ENCODE measurements at regions not wholly inside any gene's neighbourhood (a gene's known extent, or its start where the extent isn't known, plus 50 kb on each side); places are given as distances from the start of the nearest gene placed in this dataset.

DNA sequence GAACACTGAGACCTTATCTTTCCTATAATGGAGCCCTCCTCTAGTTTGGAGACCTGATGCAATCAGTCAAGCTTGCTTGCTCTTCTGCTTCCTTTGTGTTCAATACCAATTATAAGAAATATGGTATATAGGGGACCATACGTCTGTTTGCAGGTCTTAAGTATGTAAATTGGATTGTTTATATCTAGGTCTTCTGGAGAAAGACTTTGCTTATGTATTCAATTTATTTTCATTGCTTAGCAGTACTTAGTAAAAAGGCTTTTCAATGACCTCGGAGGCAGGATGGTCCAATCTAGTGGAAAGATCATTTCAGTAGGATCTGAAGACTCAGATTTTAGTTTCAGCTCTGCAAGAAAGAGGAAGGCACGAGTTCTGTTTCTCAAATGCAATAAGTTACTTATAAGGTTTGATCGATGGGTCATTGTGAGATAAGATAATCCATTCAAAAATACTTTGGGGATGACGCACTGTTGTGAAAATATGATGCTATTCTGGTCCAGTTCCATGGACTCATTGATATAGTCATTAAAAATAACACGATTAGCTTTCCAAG lies 571.6 kb downstream of the SH2D4B start:
- intact Hi-C loops (cut with DNase I; ENCODE audit: low total_unique reads) = no loop called here
- TF ChIP-seq POLR2A (IDR thresholded peaks at IDR 0.05) (no peak), CTCF (IDR thresholded peaks at IDR 0.05) (no peak)
- H3K27ac ChIP-seq = no peak overlapping the region
- H3K4me3 ChIP-seq = no peak overlapping the region
- H3K9me3 ChIP-seq = no peaks in the 10 kb centered on the region
- H3K4me1 ChIP-seq = no peaks in the 10 kb centered on the region
- no peaks in the 10 kb centered on the region for H3K36me3 ChIP-seq
- H3K27me3 ChIP-seq = no peaks in the 10 kb centered on the region
- DNase-seq = no peak

DNA sequence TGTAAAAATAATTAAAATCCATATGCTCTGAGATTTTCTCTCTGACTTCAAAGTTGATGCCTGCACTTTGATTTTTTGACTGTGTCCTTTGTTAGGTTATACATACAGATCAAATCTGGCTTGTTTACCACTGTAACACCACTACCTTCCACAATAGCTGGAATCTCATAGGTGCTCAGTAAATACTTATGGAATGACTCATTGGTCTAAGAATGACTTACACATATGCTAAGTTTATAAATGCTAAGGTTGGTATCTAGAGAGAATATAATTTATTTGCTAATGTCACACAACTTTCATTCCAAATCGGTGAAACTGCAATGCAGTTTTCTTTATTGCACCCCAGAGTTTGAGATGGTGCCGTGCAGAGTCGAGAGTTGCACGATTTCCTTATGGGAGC lies 578.5 kb downstream of the SH2D4B start:
- Histone ChIP-seq H3K27me3 (no peaks in the 10 kb centered on the region), H3K36me3 (no peaks in the 10 kb centered on the region), H3K9me3 (no peaks in the 10 kb centered on the region), H3K27ac (no peak overlapping the region), H3K4me3 (no peak overlapping the region), H3K4me1 (no peaks in the 10 kb centered on the region)
- TF ChIP-seq CTCF (IDR thresholded peaks at IDR 0.05) (no peak), POLR2A (IDR thresholded peaks at IDR 0.05) (no peak)
- intact Hi-C loops (cut with DNase I; ENCODE audit: low total_unique reads) = no loop called here
- DNase-seq = no peak

DNA sequence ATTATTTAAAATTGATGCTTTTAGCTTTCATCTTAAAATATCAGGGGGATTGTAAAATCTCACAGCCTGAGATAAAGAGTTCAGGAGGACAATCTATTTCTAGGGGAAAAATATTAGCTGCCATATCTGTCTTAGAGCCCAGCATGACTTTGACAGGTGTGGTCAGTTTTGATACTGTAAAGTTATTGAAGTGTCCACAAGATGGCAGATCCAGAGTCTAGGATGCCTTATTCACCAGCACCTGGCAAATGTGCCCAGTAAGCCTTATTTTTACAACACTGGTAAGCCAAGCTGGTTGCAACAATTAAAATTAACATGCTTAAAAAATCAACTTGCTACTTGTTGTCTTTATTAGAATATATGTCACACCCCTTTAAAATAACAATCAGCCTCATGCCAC lies 579.3 kb downstream of the SH2D4B start:
- intact Hi-C loops (cut with DNase I; ENCODE audit: low total_unique reads) = no loop called here
- no peaks in the 10 kb centered on the region for H3K9me3 ChIP-seq
- H3K36me3 ChIP-seq = no peaks in the 10 kb centered on the region
- no peak for TF ChIP-seq CTCF (IDR thresholded peaks at IDR 0.05)
- no peak for TF ChIP-seq POLR2A (IDR thresholded peaks at IDR 0.05)
- no peaks in the 10 kb centered on the region for H3K27me3 ChIP-seq
- H3K27ac ChIP-seq = no peak overlapping the region
- no peaks in the 10 kb centered on the region for H3K4me1 ChIP-seq
- DNase-seq = no peak
- H3K4me3 ChIP-seq = no peak overlapping the region

DNA sequence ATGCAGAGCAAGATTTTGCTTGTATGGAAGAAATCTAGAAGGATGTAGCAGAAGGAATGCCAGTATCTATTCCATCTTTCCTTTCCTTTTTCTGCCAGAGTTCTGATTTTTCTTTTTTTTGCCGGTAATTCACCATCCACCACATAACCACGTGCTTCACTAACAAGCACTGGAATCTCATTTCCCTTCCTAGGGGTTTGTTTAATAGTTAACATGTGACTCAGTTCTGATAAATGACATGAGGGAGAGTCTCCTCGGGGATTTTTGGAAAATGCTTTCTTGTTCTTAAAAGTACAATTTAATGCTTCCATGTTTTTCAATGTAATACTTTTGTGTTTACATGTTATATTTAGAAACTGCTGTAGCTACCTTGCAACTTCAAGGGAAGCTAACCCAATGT lies 590.2 kb downstream of the SH2D4B start:
- no peaks in the 10 kb centered on the region for H3K4me1 ChIP-seq
- no peaks in the 10 kb centered on the region for H3K36me3 ChIP-seq
- H3K9me3 ChIP-seq = no peaks in the 10 kb centered on the region
- DNase-seq = no peak
- H3K27ac ChIP-seq = no peak overlapping the region
- TF ChIP-seq CTCF (IDR thresholded peaks at IDR 0.05) (no peak), POLR2A (IDR thresholded peaks at IDR 0.05) (no peak)
- H3K4me3 ChIP-seq = no peak overlapping the region
- intact Hi-C loops (cut with DNase I; ENCODE audit: low total_unique reads) = no loop called here
- H3K27me3 ChIP-seq = no peaks in the 10 kb centered on the region

DNA sequence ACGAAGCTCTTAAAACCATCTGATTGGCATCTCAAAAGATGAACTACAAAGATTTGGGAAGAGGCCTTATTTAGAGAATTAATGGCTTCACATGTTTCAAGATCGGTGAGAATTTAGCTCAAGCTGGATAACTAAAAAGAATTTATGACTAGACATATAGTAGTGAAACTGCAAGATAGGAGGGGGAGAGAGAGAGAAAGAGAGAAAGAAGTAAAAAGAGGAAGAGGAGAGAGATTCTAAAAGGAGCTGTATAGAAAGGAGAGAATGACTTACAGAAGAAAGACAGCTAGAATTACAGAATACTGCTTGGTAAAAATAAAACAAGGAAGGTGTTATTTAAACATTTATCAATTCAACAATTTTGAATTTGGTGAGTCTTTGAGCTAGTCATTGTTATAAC lies 592.3 kb downstream of the SH2D4B start:
- Histone ChIP-seq H3K4me1 (no peaks in the 10 kb centered on the region), H3K4me3 (no peak overlapping the region), H3K27ac (no peak overlapping the region), H3K36me3 (no peaks in the 10 kb centered on the region), H3K27me3 (no peaks in the 10 kb centered on the region), H3K9me3 (no peaks in the 10 kb centered on the region)
- intact Hi-C loops (cut with DNase I; ENCODE audit: low total_unique reads) = no loop called here
- no peak for TF ChIP-seq POLR2A (IDR thresholded peaks at IDR 0.05)
- TF ChIP-seq CTCF (IDR thresholded peaks at IDR 0.05) = no peak
- DNase-seq = no peak

All from uterus (tissue), 3 donors.